Muscle of leg (tissue), 3 donors: ENCODE measurements at regions not wholly inside any gene's neighbourhood (a gene's known extent, or its start where the extent isn't known, plus 50 kb on each side); places are given as distances from the start of the nearest gene placed in this dataset.

Source experiments
- DNase-seq: peaks from one replicate; pipeline ENCODE4 v3.0.0; 2013
- H3K27ac ChIP-seq: one replicate; pipeline ENCODE4 v1.5.1; 2013; ENCODE audit warnings: mild to moderate bottlenecking, low read length, control low read depth
- H3K27me3 ChIP-seq: one replicate; pipeline ENCODE4 v1.6.1; 2013; ENCODE audit warnings: low read length; ENCODE audit not compliant: control insufficient read depth, insufficient read depth
- H3K36me3 ChIP-seq: one replicate; pipeline ENCODE4 v1.6.1; 2013; ENCODE audit warnings: low read length; ENCODE audit not compliant: control insufficient read depth, insufficient read depth
- H3K4me1 ChIP-seq: one replicate; pipeline ENCODE4 v1.6.1; 2013; ENCODE audit warnings: low read length; ENCODE audit not compliant: control insufficient read depth, insufficient read depth
- H3K4me3 ChIP-seq: one replicate; pipeline ENCODE4 v1.5.1; 2013; ENCODE audit warnings: low read length, control low read depth
- H3K9me3 ChIP-seq: replicated peaks from 2 replicates; pipeline ENCODE4 v1.6.1; 2013; ENCODE audit warnings: low read depth, low read length; ENCODE audit not compliant: control insufficient read depth
- whole genome bisulfite sequencing: methylation state at CpG from one replicate; pipeline ENCODE4 v1.1.5; 2013; ENCODE audit warnings: missing lambda C conversion rate; ENCODE audit not compliant: insufficient coverage; 5-methylcytosine and 5-hydroxymethylcytosine counted together

DNA sequence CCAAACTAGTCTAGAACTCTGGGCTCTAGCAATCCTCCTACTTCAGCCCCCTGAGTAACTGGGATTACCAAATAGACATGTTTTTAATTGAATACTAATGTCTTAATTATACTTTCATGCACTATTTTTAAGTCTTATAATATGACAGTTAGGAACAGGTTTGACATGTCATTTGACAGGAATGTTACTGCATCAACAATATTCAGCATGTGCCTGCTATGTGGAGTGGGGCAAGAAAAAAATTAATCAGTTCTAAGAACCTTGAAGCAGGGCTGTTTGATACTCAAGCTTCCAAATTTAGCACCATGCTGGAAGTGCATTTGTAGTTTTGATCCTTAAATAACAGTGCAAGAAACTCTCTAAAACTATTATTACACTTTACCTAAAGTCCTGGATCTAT is 265.3 kb downstream of the MZT1 start:
- Histone ChIP-seq H3K4me3 (no peak overlapping the region), H3K27ac (no peak overlapping the region), H3K36me3 (no peaks in the 10 kb centered on the region), H3K4me1 (no peaks in the 10 kb centered on the region), H3K27me3 (no peaks in the 10 kb centered on the region), H3K9me3 (no peaks in the 10 kb centered on the region)
- no peak for DNase-seq

DNA sequence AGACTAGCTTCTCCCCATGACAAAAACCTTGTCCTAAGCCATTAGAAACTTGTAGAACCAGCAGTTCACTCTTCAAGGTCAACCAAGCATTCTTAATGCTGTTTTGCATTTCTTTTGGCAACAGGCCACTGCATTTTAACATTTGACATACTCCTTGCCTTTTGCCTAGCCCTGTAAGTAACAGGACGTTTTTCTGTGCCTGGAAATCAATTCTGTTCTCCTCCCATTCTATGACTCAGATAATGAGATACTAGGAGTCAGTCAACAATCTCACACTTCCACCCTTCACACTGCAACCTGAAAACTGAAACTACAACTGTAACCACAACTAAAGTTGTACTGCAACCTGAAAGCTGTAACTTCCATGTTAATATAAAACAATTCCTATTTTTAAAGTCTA is 268.7 kb downstream of the MZT1 start:
- no peaks in the 10 kb centered on the region for H3K4me1 ChIP-seq
- no peak overlapping the region for H3K27ac ChIP-seq
- WGBS, result no CpG with 5 or more reads among the region's 1 CpG
- no peaks in the 10 kb centered on the region for H3K27me3 ChIP-seq
- no peaks in the 10 kb centered on the region for H3K9me3 ChIP-seq
- peak; percentile 2 for DNase-seq
- no peak overlapping the region for H3K4me3 ChIP-seq
- no peaks in the 10 kb centered on the region for H3K36me3 ChIP-seq

DNA sequence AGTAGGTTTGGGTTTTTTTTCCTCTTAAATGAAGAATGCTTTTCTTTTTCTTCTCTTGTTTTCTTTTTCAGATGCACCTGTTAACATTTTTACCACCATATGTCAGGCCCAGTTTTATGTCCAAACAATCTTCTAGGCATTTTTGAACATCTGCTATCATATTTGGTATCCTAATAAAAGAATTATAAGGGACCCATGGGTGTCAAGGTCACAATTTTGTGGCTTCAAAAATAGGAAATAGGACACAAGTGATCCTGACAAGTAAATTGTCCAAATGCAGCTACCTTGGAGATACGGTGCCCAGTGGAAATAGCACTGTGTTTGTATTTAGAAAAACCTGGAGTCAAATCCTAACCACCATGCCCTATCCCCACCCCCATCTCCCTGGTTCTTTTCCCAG is 270.3 kb downstream of the MZT1 start:
- no peaks in the 10 kb centered on the region for H3K9me3 ChIP-seq
- no peak overlapping the region for H3K27ac ChIP-seq
- no peaks in the 10 kb centered on the region for H3K36me3 ChIP-seq
- H3K27me3 ChIP-seq, result no peaks in the 10 kb centered on the region
- H3K4me3 ChIP-seq, result no peak overlapping the region
- WGBS, result no CpG with 5 or more reads among the region's 1 CpG
- H3K4me1 ChIP-seq, result no peaks in the 10 kb centered on the region
- DNase-seq, result no peak

- H3K27me3 ChIP-seq, result no peaks in the 10 kb centered on the region
- H3K27ac ChIP-seq, result no peak overlapping the region
- DNase-seq, result no peak
- WGBS, result no CpG with 5 or more reads among the region's 2 CpGs
- H3K4me3 ChIP-seq, result no peak overlapping the region
- H3K36me3 ChIP-seq, result no peaks in the 10 kb centered on the region
- no peaks in the 10 kb centered on the region for H3K9me3 ChIP-seq
- no peaks in the 10 kb centered on the region for H3K4me1 ChIP-seq
These were observed 270.9 kb downstream of the MZT1 start for GRCh38 chr13:72456486-72456885.

- Histone ChIP-seq H3K27me3 (no peaks in the 10 kb centered on the region), H3K36me3 (no peaks in the 10 kb centered on the region), H3K9me3 (peaks cover 4% of the 10 kb centered on the region), H3K27ac (no peak overlapping the region), H3K4me3 (no peak overlapping the region), H3K4me1 (no peaks in the 10 kb centered on the region)
- 87% methylated on average over 3 of the region's 5 CpGs for WGBS
- DNase-seq, result no peak
These were observed 274.3 kb downstream of the MZT1 start for GRCh38 chr13:72453161-72453560.

DNA sequence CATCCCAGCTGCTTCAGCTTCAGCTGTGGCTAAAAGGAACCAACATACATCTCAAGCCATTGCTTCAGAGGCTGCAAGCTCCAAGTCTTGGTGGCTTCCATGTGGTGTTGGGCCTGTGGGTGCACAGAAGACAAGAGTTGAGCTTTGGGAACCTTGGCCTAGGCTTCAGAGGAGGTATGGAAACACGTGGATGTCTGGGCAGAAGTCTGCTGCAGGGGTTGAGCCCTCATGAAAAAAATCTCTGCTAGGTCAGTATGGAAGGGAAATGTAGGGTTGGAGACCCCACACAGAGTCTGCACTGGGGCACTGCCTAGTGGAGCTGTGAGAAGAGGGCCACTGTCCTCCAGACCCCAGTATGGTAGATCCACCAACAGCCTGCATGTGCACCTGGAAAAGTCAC is 279.3 kb downstream of the MZT1 start:
- no peaks in the 10 kb centered on the region for H3K4me1 ChIP-seq
- no peak overlapping the region for H3K4me3 ChIP-seq
- H3K27ac ChIP-seq, result no peak overlapping the region
- 73% methylated on average over 1 of the region's 1 CpG for WGBS
- H3K36me3 ChIP-seq, result no peaks in the 10 kb centered on the region
- H3K27me3 ChIP-seq, result no peaks in the 10 kb centered on the region
- H3K9me3 ChIP-seq, result peaks cover 4% of the 10 kb centered on the region
- no peak for DNase-seq

- H3K27me3 ChIP-seq, result no peaks in the 10 kb centered on the region
- WGBS, result no CpG with 5 or more reads among the region's 1 CpG
- H3K36me3 ChIP-seq, result no peaks in the 10 kb centered on the region
- peaks cover 4% of the 10 kb centered on the region for H3K9me3 ChIP-seq
- H3K4me1 ChIP-seq, result no peaks in the 10 kb centered on the region
- DNase-seq, result no peak
- no peak overlapping the region for H3K27ac ChIP-seq
- H3K4me3 ChIP-seq, result no peak overlapping the region
These were observed 282.4 kb downstream of the MZT1 start for GRCh38 chr13:72444999-72445398.

- no peak for DNase-seq
- Histone ChIP-seq H3K4me3 (no peak overlapping the region), H3K9me3 (no peaks in the 10 kb centered on the region), H3K36me3 (no peaks in the 10 kb centered on the region), H3K27me3 (no peaks in the 10 kb centered on the region), H3K27ac (no peak overlapping the region), H3K4me1 (no peaks in the 10 kb centered on the region)
- no CpG with 5 or more reads among the region's 1 CpG for WGBS
These were observed 290.0 kb downstream of the MZT1 start for GRCh38 chr13:72437458-72437857.

- Histone ChIP-seq H3K27ac (no peak overlapping the region), H3K4me3 (no peak overlapping the region), H3K4me1 (no peaks in the 10 kb centered on the region), H3K27me3 (no peaks in the 10 kb centered on the region), H3K36me3 (no peaks in the 10 kb centered on the region), H3K9me3 (no peaks in the 10 kb centered on the region)
- no peak for DNase-seq
- WGBS, result no CpG with 5 or more reads among the region's 2 CpGs
These were observed 292.2 kb downstream of the MZT1 start for GRCh38 chr13:72435251-72435650.

GRCh38 chr13:72431981-72432682 is 295.3 kb downstream of the MZT1 start:
- Histone ChIP-seq H3K4me3 (no peak overlapping the region), H3K4me1 (no peaks in the 10 kb centered on the region), H3K27me3 (no peaks in the 10 kb centered on the region), H3K36me3 (no peaks in the 10 kb centered on the region), H3K27ac (no peak overlapping the region), H3K9me3 (no peaks in the 10 kb centered on the region)
- no peak for DNase-seq
- WGBS, result 83% methylated on average over 2 of the region's 3 CpGs

GRCh38 chr13:72430923-72431322 is 296.5 kb downstream of the MZT1 start:
- Histone ChIP-seq H3K36me3 (no peaks in the 10 kb centered on the region), H3K9me3 (no peaks in the 10 kb centered on the region), H3K4me3 (no peak overlapping the region), H3K27me3 (no peaks in the 10 kb centered on the region), H3K4me1 (no peaks in the 10 kb centered on the region), H3K27ac (no peak overlapping the region)
- WGBS, result 0% methylated on average over 1 of the region's 4 CpGs
- no peak for DNase-seq
